NOMO-1 treated with DMSO at 0.1 percent for 48 hours (cell line): ENCODE measurements at regions not wholly inside any gene's neighbourhood (a gene's known extent, or its start where the extent isn't known, plus 50 kb on each side); places are given as distances from the start of the nearest gene placed in this dataset.

Source experiments
- DNase-seq: peaks from one replicate; lab custom pipeline; 2025; ENCODE audit not compliant: unreplicated experiment; lab: John Stamatoyannopoulos, UW

GRCh38 chr18:60662491-60662890 is 289.9 kb upstream of the MC4R start:
- no peak for DNase-seq

- DNase-seq, result no peak
Observed at GRCh38 chr18:60663060-60663989, 290.8 kb upstream of the MC4R start.

GRCh38 chr18:60664736-60665135 is 292.2 kb upstream of the MC4R start:
- DNase-seq, result no peak

GRCh38 chr18:60667016-60667415 is 294.4 kb upstream of the MC4R start:
- no peak for DNase-seq

- DNase-seq, result no peak
Observed at GRCh38 chr18:60668583-60668982, 296.0 kb upstream of the MC4R start.

- DNase-seq, result no peak
Observed at GRCh38 chr18:60669938-60670337, 297.4 kb upstream of the MC4R start.

GRCh38 chr18:60671021-60671420 is 298.4 kb upstream of the MC4R start:
- no peak for DNase-seq

- no peak for DNase-seq
Observed at GRCh38 chr18:60675126-60675525, 302.6 kb upstream of the MC4R start.

- no peak for DNase-seq
Observed at GRCh38 chr18:60675801-60676200, 303.2 kb upstream of the MC4R start.

GRCh38 chr18:60676815-60677214 is 304.2 kb upstream of the MC4R start:
- DNase-seq, result no peak

- DNase-seq, result no peak
Observed at GRCh38 chr18:60684843-60685513, 312.4 kb upstream of the MC4R start.

- no peak for DNase-seq
Observed at GRCh38 chr18:60686142-60686541, 313.6 kb upstream of the MC4R start.

- DNase-seq, result no peak
Observed at GRCh38 chr18:60691061-60691460, 318.5 kb upstream of the MC4R start.

GRCh38 chr18:60693426-60693825 is 320.9 kb upstream of the MC4R start:
- DNase-seq, result no peak

- DNase-seq, result no peak
Observed at GRCh38 chr18:60698901-60699300, 326.3 kb upstream of the MC4R start.

GRCh38 chr18:60722742-60723141 is 350.2 kb upstream of the MC4R start:
- no peak for DNase-seq

GRCh38 chr18:60732143-60732542 is 359.6 kb upstream of the MC4R start:
- no peak for DNase-seq

GRCh38 chr18:60739212-60739611 is 366.6 kb upstream of the MC4R start:
- DNase-seq, result no peak

- no peak for DNase-seq
Observed at GRCh38 chr18:60740313-60740712, 367.7 kb upstream of the MC4R start.

GRCh38 chr18:60746491-60746890 is 373.9 kb upstream of the MC4R start:
- no peak for DNase-seq

GRCh38 chr18:60746919-60747318 is 374.3 kb upstream of the MC4R start:
- no peak for DNase-seq

GRCh38 chr18:60753753-60754152 is 381.2 kb upstream of the MC4R start:
- DNase-seq, result no peak
